Suprapubic skin (tissue), 4 donors: ENCODE measurements at regions not wholly inside any gene's neighbourhood (a gene's known extent, or its start where the extent isn't known, plus 50 kb on each side); places are given as distances from the start of the nearest gene placed in this dataset.

Experiments
- CTCF ChIP-seq, 2 donors: fragments of 200-600 bp in 1 of 2; fragments of 450-650 bp in 1 of 2; sonication (generic) in 1 of 2; IDR thresholded peaks; one replicate each; pipeline ENCODE4 v1.5.1; 2016 to 2019; ENCODE audit warnings: antibody characterized with exemption in 2 of 2, mild to moderate bottlenecking in 1 of 2, moderate library complexity in 1 of 2
- EP300 ChIP-seq: sonication (generic); formaldehyde crosslinking; IDR thresholded peaks from one replicate; pipeline ENCODE4 v1.6.1; 2017; ENCODE audit warnings: antibody characterized with exemption
- POLR2AphosphoS5 ChIP-seq, 3 donors: sonication (generic); formaldehyde crosslinking; IDR thresholded peaks; one replicate each; pipeline ENCODE4 v1.6.1; 2017; ENCODE audit warnings: antibody characterized with exemption in 3 of 3

- no peak for TF ChIP-seq CTCF (IDR thresholded peaks at IDR 0.05)
- no peak for TF ChIP-seq POLR2AphosphoS5 (IDR thresholded peaks at IDR 0.05)
- TF ChIP-seq EP300, result no peak
Observed at GRCh38 chr3:144314946-144315345, 343.3 kb downstream of the DIPK2A start.
